ENCODE measurements at regions not wholly inside any gene's neighbourhood (a gene's known extent, or its start where the extent isn't known, plus 50 kb on each side); places are given as distances from the start of the nearest gene placed in this dataset.

- TF ChIP-seq FOXK2 (IDR thresholded peaks at IDR 0.05) = no peak
- TF ChIP-seq CTCF (IDR thresholded peaks at IDR 0.05 in 2 of 3, conservative IDR thresholded peaks at IDR 0.05 in 1 of 3; ENCODE audit: control insufficient read depth in 2 of 3, extremely low read depth in 1 of 3, insufficient read depth in 1 of 3, low read depth in 3 of 3, low read length in 3 of 3) = no peak
- no peak for TF ChIP-seq BHLHE40 (IDR thresholded peaks at IDR 0.05; ENCODE audit: borderline replicate concordance in 1 of 2, low read depth in 2 of 2, low read length in 1 of 2)
- TF ChIP-seq RFX5 (IDR thresholded peaks at IDR 0.05; ENCODE audit: low read depth, low read length) = no peak
- no peak for TF ChIP-seq JUND (IDR thresholded peaks at IDR 0.05; ENCODE audit: low read depth, low read length)
- TF ChIP-seq CHD1 (IDR thresholded peaks at IDR 0.05; ENCODE audit: low read depth, low read length) = no peak
- no peak for TF ChIP-seq RAD21 (IDR thresholded peaks at IDR 0.05; ENCODE audit: insufficient read depth, low read depth, low read length)
- TF ChIP-seq POLR2A (IDR thresholded peaks at IDR 0.05; ENCODE audit: low read depth, low read length) = no peak
- no peak for TF ChIP-seq ZZZ3 (IDR thresholded peaks at IDR 0.05; ENCODE audit: control insufficient read depth, insufficient read length, low read depth)
- TF ChIP-seq, protein P1, sequence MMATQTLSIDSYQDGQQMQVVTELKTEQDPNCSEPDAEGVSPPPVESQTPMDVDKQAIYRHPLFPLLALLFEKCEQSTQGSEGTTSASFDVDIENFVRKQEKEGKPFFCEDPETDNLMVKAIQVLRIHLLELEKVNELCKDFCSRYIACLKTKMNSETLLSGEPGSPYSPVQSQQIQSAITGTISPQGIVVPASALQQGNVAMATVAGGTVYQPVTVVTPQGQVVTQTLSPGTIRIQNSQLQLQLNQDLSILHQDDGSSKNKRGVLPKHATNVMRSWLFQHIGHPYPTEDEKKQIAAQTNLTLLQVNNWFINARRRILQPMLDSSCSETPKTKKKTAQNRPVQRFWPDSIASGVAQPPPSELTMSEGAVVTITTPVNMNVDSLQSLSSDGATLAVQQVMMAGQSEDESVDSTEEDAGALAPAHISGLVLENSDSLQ (IDR thresholded peaks at IDR 0.05) = no peak
- TF ChIP-seq POLR2AphosphoS5 (IDR thresholded peaks at IDR 0.05; ENCODE audit: low read length) = no peak
Measured at GRCh38 chr18:38397094-38397493, 831.5 kb upstream of the CELF4 start.

Measured in GM12878 (cell line).